K562 (cell line): ENCODE measurements at regions not wholly inside any gene's neighbourhood (a gene's known extent, or its start where the extent isn't known, plus 50 kb on each side); places are given as distances from the start of the nearest gene placed in this dataset.

ENCODE experiments used
- ATAC-seq: fragments of 200-7000 bp; cut with Tn5 transposase; 3 replicates; pipeline ENCODE4 v1.9.1; 2020; ENCODE audit warnings: moderate library complexity
- BruUV-seq: library from RNA; stranded (reverse); fragments of 400-500 nt; replicated peaks from 2 replicates; lab custom pipeline; 2021; lab: Mats Ljungman, UMichigan
- CTCF ChIA-PET: fragments of 300-600 bp; formaldehyde crosslinking; extraction: SDS; loops from one replicate; lab custom pipeline; 2021; ENCODE audit warnings: low intra/inter-chr PET ratio; lab: Yijun Ruan, JAX
- POLR2A ChIA-PET: fragments of 300-600, 350-650 bp; sonication (Branson Sonifier 250); formaldehyde crosslinking; extraction: SDS; loops from one replicate; lab custom pipeline; 2021; ENCODE audit warnings: antibody characterized with exemption, inconsistent platforms; lab: Yijun Ruan, JAX
- DNase-seq, 4 experiments: peaks; one replicate each; pipeline versions ENCODE4 v3.0.0 to v3.0.0-alpha.2; 2011 to 2018; ENCODE audit warnings: low spot score in 3 of 4, mixed read lengths in 3 of 4; ENCODE audit errors: extremely low read depth in 1 of 4
- FAIRE-seq: peaks from 2 replicates; lab custom pipeline; 2011; peaks lifted over from hg19 to GRCh38; lab: Jason Lieb, UNC
- H2AFZ ChIP-seq: 2 replicates; pipeline ENCODE4 v1.6.0; 2011; ENCODE audit warnings: low read depth, low read length, control low read depth, inconsistent platforms
- H3K27ac ChIP-seq: fragments of 200-600 bp; 3 replicates; pipeline ENCODE4 v1.8.0; 2011; ENCODE audit warnings: low read depth, mild to moderate bottlenecking, control low read depth, inconsistent platforms, low read length, moderate library complexity, mixed read lengths; ENCODE audit errors: extremely low read depth
- H3K27me3 ChIP-seq, 2 experiments: fragments of 300-600 bp in 1 of 2; 2 replicates in 1 of 2; 3 replicates in 1 of 2; pipeline versions ENCODE4 v1.6.0 to v1.8.0; 2011; ENCODE audit warnings: inconsistent platforms in 2 of 2, low read length in 2 of 2, mild to moderate bottlenecking in 1 of 2, mixed read lengths in 1 of 2, moderate library complexity in 1 of 2; ENCODE audit not compliant: control insufficient read depth in 2 of 2, insufficient read depth in 2 of 2
- H3K36me3 ChIP-seq: fragments of 300-600 bp; 3 replicates; pipeline ENCODE4 v1.8.0; 2011; ENCODE audit warnings: mild to moderate bottlenecking, low read length, inconsistent platforms; ENCODE audit not compliant: control insufficient read depth, insufficient read depth
- H3K4me1 ChIP-seq, 2 experiments: fragments of 200-600 bp in 1 of 2; replicated peaks in 1 of 2; 2 replicates in 1 of 2; 3 replicates in 1 of 2; pipeline versions ENCODE4 v1.5.1 to v1.8.0; 2011; ENCODE audit warnings: inconsistent platforms in 2 of 2, low read length in 2 of 2, mild to moderate bottlenecking in 1 of 2, mixed read lengths in 1 of 2, moderate library complexity in 1 of 2; ENCODE audit not compliant: control insufficient read depth in 2 of 2, insufficient read depth in 2 of 2
- H3K4me2 ChIP-seq: 2 replicates; pipeline ENCODE4 v1.6.1; 2011; ENCODE audit warnings: low read length, control low read depth, inconsistent platforms, mixed read lengths; ENCODE audit not compliant: insufficient read depth
- H3K4me3 ChIP-seq: fragments of 200-600 bp; sonication (generic), shearing (Covaris generic); 2 replicates; pipeline ENCODE4 v1.5.1; 2016; ENCODE audit warnings: control low read depth, inconsistent platforms
- H3K79me2 ChIP-seq: fragments of 200-600 bp; 3 replicates; pipeline ENCODE4 v1.8.0; 2011; ENCODE audit warnings: low read length, inconsistent platforms; ENCODE audit not compliant: control insufficient read depth, insufficient read depth
- H3K9ac ChIP-seq, 2 experiments: 2 replicates each; pipeline versions ENCODE4 v1.6.0 to v1.6.1; 2011; ENCODE audit warnings: low read depth in 2 of 2, low read length in 2 of 2, control low read depth in 1 of 2, inconsistent platforms in 1 of 2, mild to moderate bottlenecking in 1 of 2, mixed read lengths in 1 of 2; ENCODE audit not compliant: insufficient read depth in 1 of 2
- H3K9me1 ChIP-seq: one replicate; pipeline ENCODE4 v1.6.0; 2011; ENCODE audit warnings: inconsistent platforms, mild to moderate bottlenecking, low read length, moderate library complexity; ENCODE audit not compliant: control insufficient read depth, insufficient read depth
- H3K9me3 ChIP-seq: replicated peaks from 2 replicates; pipeline ENCODE4 v1.5.1; 2011; ENCODE audit warnings: low read depth, low read length, inconsistent platforms; ENCODE audit not compliant: control insufficient read depth, insufficient read depth
- H4K20me1 ChIP-seq: replicated peaks from 2 replicates; pipeline ENCODE4 v1.6.1; 2011; ENCODE audit warnings: low read length, inconsistent platforms, mixed read lengths; ENCODE audit not compliant: control insufficient read depth, insufficient read depth
- ARID4B ChIP-seq: sonication (generic); formaldehyde crosslinking; IDR thresholded peaks from 2 replicates; pipeline ENCODE4 v1.8.0; 2022; ENCODE audit warnings: mild to moderate bottlenecking, missing genetic modification reagents
- BCLAF1 ChIP-seq, 2 experiments: fragments of 450-650 bp in 1 of 2; IDR thresholded peaks; 2 replicates each; pipeline ENCODE4 v1.6.1; 2011 to 2017; ENCODE audit warnings: low read depth in 2 of 2, antibody characterized with exemption in 1 of 2, borderline replicate concordance in 1 of 2, low read length in 1 of 2, mild to moderate bottlenecking in 1 of 2, mixed read lengths in 1 of 2; ENCODE audit not compliant: control insufficient read depth in 1 of 2
- DDX20 ChIP-seq: fragments of 450-650 bp; IDR thresholded peaks from 2 replicates; pipeline ENCODE4 v1.6.1; 2016; ENCODE audit warnings: missing genetic modification characterization, low read depth, mild to moderate bottlenecking, missing compliant biosample characterization, moderate library complexity
- FOXK2 ChIP-seq, 2 experiments: fragments of 450-650 bp; IDR thresholded peaks in 1 of 2; conservative IDR thresholded peaks in 1 of 2; 2 replicates each; pipeline ENCODE4 v1.6.1; 2016; ENCODE audit warnings: low read depth in 2 of 2, mild to moderate bottlenecking in 1 of 2
- IRF9 ChIP-seq: fragments of 450-650 bp; IDR thresholded peaks from 2 replicates; pipeline ENCODE4 v1.6.1; 2016; ENCODE audit warnings: missing biosample characterization, missing genetic modification characterization
- LCOR ChIP-seq: sonication (generic); formaldehyde crosslinking; IDR thresholded peaks from 2 replicates; pipeline ENCODE4 v1.8.0; 2022; ENCODE audit warnings: mild to moderate bottlenecking, missing genetic modification reagents
- MCM7 ChIP-seq, 2 experiments: fragments of 450-650 bp; IDR thresholded peaks; 2 replicates each; pipeline ENCODE4 v1.6.1; 2016 to 2018
- MTF1 ChIP-seq: fragments of 250-450 bp; sonication (Bioruptor Pico); IDR thresholded peaks from 2 replicates; pipeline ENCODE4 v1.9.0; 2021; ENCODE audit warnings: moderate library complexity, mild to moderate bottlenecking, inconsistent platforms, borderline replicate concordance
- MXI1 ChIP-seq: IDR thresholded peaks from 2 replicates; pipeline ENCODE4 v1.6.1; 2011; ENCODE audit warnings: low read depth, mild to moderate bottlenecking, improper control_type of control experiment, low read length
- XRCC3 ChIP-seq: fragments of 450-650 bp; IDR thresholded peaks from 2 replicates; pipeline ENCODE4 v1.6.1; 2017; ENCODE audit warnings: mild to moderate bottlenecking, moderate library complexity
- ZNF277 ChIP-seq: fragments of 250-450 bp; sonication (Bioruptor Pico); IDR thresholded peaks from 2 replicates; pipeline ENCODE4 v1.8.0; 2022; ENCODE audit warnings: inconsistent platforms, mild to moderate bottlenecking, moderate library complexity, borderline replicate concordance
- ZNF584 ChIP-seq: fragments of 200-800 bp; sonication (Bioruptor generic); IDR thresholded peaks from 2 replicates; pipeline ENCODE4 v1.6.1; 2016; ENCODE audit warnings: low read depth, mild to moderate bottlenecking, missing genetic modification characterization, missing compliant biosample characterization
- ZNF644 ChIP-seq: fragments of 200-800 bp; sonication (Bioruptor generic); IDR thresholded peaks from 2 replicates; pipeline ENCODE4 v1.6.1; 2016; ENCODE audit warnings: low read depth, missing genetic modification characterization, missing compliant biosample characterization
- ZZZ3 ChIP-seq: fragments of 450-650 bp; IDR thresholded peaks from 2 replicates; pipeline ENCODE4 v1.6.1; 2016; ENCODE audit warnings: antibody characterized with exemption, mild to moderate bottlenecking, moderate library complexity
- in situ Hi-C: fragments of 300-500 bp; cut with MboI; formaldehyde crosslinking; loops from 4 replicates; pipeline ENCODE4 v1.15.0; 2018; ENCODE audit warnings: inconsistent platforms, mixed read lengths
- intact Hi-C: fragments of 100-400 bp; cut with micrococcal nuclease; formaldehyde crosslinking; loops from 2 replicates; pipeline ENCODE4 v1.14.2; 2022

- ChIA-PET POLR2A (no interaction called here), CTCF (no interaction called here)
- no peak for ATAC-seq
- TF ChIP-seq MXI1 (no peak), LCOR (CRISPR knock-in tag) (no peak), MCM7 (IDR thresholded peaks at IDR 0.05) (no peak), DDX20 (tag) (no peak), BCLAF1 (IDR thresholded peaks at IDR 0.05; ENCODE audit: borderline replicate concordance in 1 of 2, control insufficient read depth in 1 of 2, low read depth in 2 of 2, low read length in 1 of 2) (no peak), ZNF277 (no peak), XRCC3 (no peak), ZNF644 (tag) (no peak), MTF1 (CRISPR knock-in tag) (no peak), FOXK2 (conservative IDR thresholded peaks at IDR 0.05 in 1 of 2, IDR thresholded peaks at IDR 0.05 in 1 of 2; ENCODE audit: low read depth in 2 of 2) (no peak), ZZZ3 (no peak), ZNF584 (CRISPR knock-in tag) (no peak), ARID4B (no peak), IRF9 (no peak)
Measured at GRCh38 chr6:144723431-144723830, 438.3 kb downstream of the UTRN start.

More at GRCh38 chr6:144723431-144723830, 438.3 kb downstream of the UTRN start:
- Histone ChIP-seq H3K4me1 (no peaks in the 10 kb centered on the region; a peak in 1 of 5 replicates), H3K4me3 (no peak overlapping the region), H3K27ac (no peak overlapping the region), H3K36me3 (no peaks in the 10 kb centered on the region), H3K79me2 (no peaks in the 10 kb centered on the region), H4K20me1 (no peaks in the 10 kb centered on the region), H2AFZ (no peak overlapping the region), H3K4me2 (no peak overlapping the region), H3K27me3 (no peaks in the 10 kb centered on the region), H3K9me1 (no peaks in the 10 kb centered on the region), H3K9ac (no peak overlapping the region), H3K9me3 (no peaks in the 10 kb centered on the region)
- BruUV-seq: no TSS peak
- DNase-seq (no peak), FAIRE-seq (no peak)
- in situ Hi-C loops: no loop called here
- intact Hi-C loops: no loop called here
